Stimulated activated naive CD8-positive, alpha-beta T cell treated with anti-CD3 and anti-CD28 coated beads, Interleukin-15, Interleukin-2, amounts not matched to agents 100 ng/mL and 50 ng/mL, for 24 hours (primary cell): ENCODE measurements at regions not wholly inside any gene's neighbourhood (a gene's known extent, or its start where the extent isn't known, plus 50 kb on each side); places are given as distances from the start of the nearest gene placed in this dataset.
A peak's percentile ranks its signal among the peaks of the same experiment; 100 is the strongest.
"Not testable (repeated sequence)": the region's sequence is repeated elsewhere in the genome, so short reads cannot be mapped to it uniquely, and the experiment has no call there.

Source experiments
- H3K27ac Mint-ChIP-seq: one replicate; pipeline ENCODE4 v1.8.0; 2021; ENCODE audit warnings: mild to moderate bottlenecking, mixed read lengths
- H3K27me3 Mint-ChIP-seq: one replicate; pipeline ENCODE4 v1.8.0; 2021; ENCODE audit warnings: mixed read lengths
- H3K36me3 Mint-ChIP-seq: one replicate; pipeline ENCODE4 v1.8.0; 2021; ENCODE audit warnings: low read depth, mixed read lengths
- H3K4me1 Mint-ChIP-seq: one replicate; pipeline ENCODE4 v1.8.0; 2021; ENCODE audit warnings: low read depth, mixed read lengths
- H3K4me3 Mint-ChIP-seq: one replicate; pipeline ENCODE4 v1.8.0; 2021; ENCODE audit warnings: mild to moderate bottlenecking, mixed read lengths
- H3K9me3 Mint-ChIP-seq: one replicate; pipeline ENCODE4 v1.8.0; 2021; ENCODE audit warnings: mixed read lengths

GRCh38 chr3:19013879-19014278 lies 134.4 kb upstream of the KCNH8 start:
- Mint-ChIP-seq H3K4me3 (no peak overlapping the region), H3K9me3 (no peaks in the 10 kb centered on the region), H3K27me3 (no peaks in the 10 kb centered on the region), H3K36me3 (no peaks in the 10 kb centered on the region), H3K27ac (no peak overlapping the region), H3K4me1 (no peaks in the 10 kb centered on the region)

DNA sequence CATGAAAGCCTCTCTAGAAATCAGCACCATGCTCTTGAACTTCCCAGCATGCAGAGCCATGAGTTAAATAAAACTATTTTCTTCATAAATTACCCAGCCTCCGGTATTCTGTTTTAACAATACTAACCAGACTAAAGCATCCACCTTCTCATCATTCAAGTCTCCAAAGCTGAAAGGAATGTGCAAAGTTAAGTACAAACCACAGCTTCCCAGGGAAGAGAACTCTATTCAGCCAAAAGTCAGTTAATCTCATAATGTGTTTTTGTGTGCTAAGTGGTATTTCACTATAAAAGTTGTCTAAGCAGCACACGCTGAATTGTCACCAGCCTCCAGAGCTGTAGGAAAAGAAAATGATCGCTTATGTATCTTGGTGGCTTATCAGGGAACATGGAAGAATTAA lies 135.5 kb upstream of the KCNH8 start:
- Mint-ChIP-seq H3K9me3 (no peaks in the 10 kb centered on the region), H3K36me3 (no peaks in the 10 kb centered on the region), H3K27me3 (no peaks in the 10 kb centered on the region), H3K27ac (no peak overlapping the region), H3K4me1 (no peaks in the 10 kb centered on the region), H3K4me3 (no peak overlapping the region)

- no peaks in the 10 kb centered on the region for H3K27me3 Mint-ChIP-seq
- H3K27ac Mint-ChIP-seq = no peak overlapping the region
- no peak overlapping the region for H3K4me3 Mint-ChIP-seq
- no peaks in the 10 kb centered on the region for H3K36me3 Mint-ChIP-seq
- H3K4me1 Mint-ChIP-seq = no peaks in the 10 kb centered on the region
- no peaks in the 10 kb centered on the region for H3K9me3 Mint-ChIP-seq
Measured at GRCh38 chr3:19002606-19003005, 145.7 kb upstream of the KCNH8 start.

DNA sequence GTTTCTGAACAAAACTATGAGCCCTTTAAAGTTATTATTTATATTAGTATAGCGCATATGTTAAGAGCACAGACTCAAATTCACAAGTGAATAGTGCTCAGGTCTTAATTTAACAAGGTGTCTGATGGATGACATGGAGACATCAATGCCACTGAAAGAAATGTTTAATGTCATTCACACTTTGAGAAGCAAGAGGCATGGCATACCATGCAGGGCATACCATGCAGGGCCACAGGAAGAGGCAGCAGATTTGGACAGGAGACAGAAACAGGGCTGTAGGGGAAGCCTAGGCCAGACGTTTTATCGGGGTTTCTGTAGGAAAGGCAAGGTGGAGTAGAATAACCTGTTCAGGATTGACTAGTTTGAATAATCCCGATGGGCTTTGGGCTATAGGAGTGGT lies 150.2 kb upstream of the KCNH8 start:
- no peaks in the 10 kb centered on the region for H3K36me3 Mint-ChIP-seq
- H3K4me1 Mint-ChIP-seq = no peaks in the 10 kb centered on the region
- peaks cover 10% of the 10 kb centered on the region for H3K9me3 Mint-ChIP-seq
- no peak overlapping the region for H3K27ac Mint-ChIP-seq
- H3K27me3 Mint-ChIP-seq = no peaks in the 10 kb centered on the region
- no peak overlapping the region for H3K4me3 Mint-ChIP-seq

- H3K36me3 Mint-ChIP-seq = no peaks in the 10 kb centered on the region
- peaks cover 10% of the 10 kb centered on the region for H3K9me3 Mint-ChIP-seq
- H3K27me3 Mint-ChIP-seq = peaks cover 16% of the 10 kb centered on the region
- H3K4me1 Mint-ChIP-seq = peaks cover 21% of the 10 kb centered on the region
- H3K27ac Mint-ChIP-seq = no peak overlapping the region
- no peak overlapping the region for H3K4me3 Mint-ChIP-seq
Measured at GRCh38 chr3:18992709-18993108, 155.6 kb upstream of the KCNH8 start.

DNA sequence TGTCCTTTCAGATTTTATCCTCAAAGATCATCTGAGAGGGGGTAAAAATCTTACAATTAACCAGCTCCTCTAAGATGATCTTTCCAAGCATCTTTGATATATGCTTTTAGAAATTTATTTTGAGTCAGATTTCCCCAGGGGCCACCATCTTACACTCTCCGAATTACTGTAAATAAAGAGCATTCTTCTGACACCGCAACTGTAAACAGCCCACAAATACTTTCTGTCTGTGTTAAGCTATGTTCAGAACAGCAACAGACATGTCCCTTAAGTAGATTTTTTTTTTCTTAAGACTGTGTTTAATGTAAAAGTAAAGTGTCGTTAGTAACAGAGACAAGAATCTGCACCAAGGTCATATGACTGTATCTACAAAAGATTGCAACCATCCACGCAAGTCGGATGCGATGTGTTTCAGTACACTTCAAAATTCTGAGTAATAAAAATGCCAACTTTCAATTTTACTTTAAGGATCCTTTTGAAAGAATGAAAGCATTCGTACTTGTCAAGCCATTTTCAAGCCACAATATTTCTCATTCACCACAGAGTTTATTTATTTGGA lies 159.0 kb upstream of the KCNH8 start:
- Mint-ChIP-seq H3K9me3 (no peaks in the 10 kb centered on the region), H3K27me3 (peaks cover 16% of the 10 kb centered on the region), H3K27ac (peak overlapping the region; percentile 36), H3K4me1 (peaks cover 23% of the 10 kb centered on the region), H3K4me3 (peak overlapping the region; percentile 67), H3K36me3 (no peaks in the 10 kb centered on the region)

DNA sequence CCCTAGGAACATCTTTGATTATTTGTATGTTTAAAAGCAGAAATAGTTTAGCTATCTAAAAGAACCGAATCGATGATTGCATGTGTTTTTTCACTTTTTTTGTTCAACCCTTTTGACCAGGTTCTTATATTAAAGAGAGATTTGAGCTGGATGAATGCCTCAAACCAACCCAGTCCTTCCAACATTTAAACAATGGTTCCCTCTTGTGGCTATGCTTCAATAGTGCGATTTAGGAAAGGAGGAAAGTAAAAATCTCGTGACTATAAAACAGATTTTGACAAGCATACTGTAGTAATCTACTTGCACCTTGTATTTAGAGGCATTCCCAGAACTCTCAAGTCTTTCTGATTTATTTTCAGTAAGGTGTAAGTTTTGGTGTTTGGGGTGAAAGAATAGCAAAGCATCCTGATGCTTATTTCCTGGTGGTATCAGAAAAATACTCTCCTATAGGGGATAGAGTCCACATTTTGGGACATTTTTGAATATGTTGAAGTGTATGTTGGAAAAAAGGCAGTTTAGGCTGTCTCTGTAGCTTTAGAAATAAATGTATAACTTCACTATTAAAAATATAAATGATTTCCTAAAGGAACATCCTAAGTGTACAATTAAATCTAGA lies 159.6 kb upstream of the KCNH8 start:
- H3K27me3 Mint-ChIP-seq = peaks cover 16% of the 10 kb centered on the region
- H3K36me3 Mint-ChIP-seq = no peaks in the 10 kb centered on the region
- no peak overlapping the region for H3K27ac Mint-ChIP-seq
- H3K4me3 Mint-ChIP-seq = peak overlapping the region; percentile 67
- peaks cover 23% of the 10 kb centered on the region for H3K4me1 Mint-ChIP-seq
- H3K9me3 Mint-ChIP-seq = no peaks in the 10 kb centered on the region

DNA sequence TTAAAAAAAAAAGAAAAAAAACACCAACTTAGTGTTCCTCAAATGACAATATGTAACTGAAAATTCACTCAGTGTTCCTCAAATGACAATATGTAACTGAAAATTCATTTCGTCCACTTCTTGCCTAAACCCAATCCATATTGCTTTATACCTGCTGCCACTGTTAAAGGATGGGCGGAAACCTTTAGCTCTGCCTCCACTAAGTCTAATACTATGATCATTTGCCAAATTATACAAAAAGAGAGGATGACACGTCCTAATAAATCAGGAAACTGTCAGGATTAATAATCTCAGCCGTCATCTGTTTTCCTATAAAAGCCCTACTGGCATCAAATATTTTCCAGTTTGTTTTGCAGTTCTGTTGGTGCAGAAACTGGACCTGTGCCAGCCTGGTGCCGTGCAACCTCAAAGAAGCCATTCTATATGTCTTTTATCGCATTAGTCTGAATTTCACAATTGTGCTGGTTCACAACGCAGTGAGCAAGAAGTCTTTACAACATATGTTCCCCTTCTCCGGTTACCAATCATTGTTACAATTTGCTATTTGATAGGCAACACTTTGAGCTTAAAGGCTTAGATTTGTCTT lies 160.4 kb upstream of the KCNH8 start:
- Mint-ChIP-seq H3K4me1 (peaks cover 23% of the 10 kb centered on the region), H3K27ac (no peak overlapping the region), H3K4me3 (peak overlapping the region; percentile 40), H3K36me3 (no peaks in the 10 kb centered on the region), H3K9me3 (no peaks in the 10 kb centered on the region), H3K27me3 (peaks cover 16% of the 10 kb centered on the region)

- H3K27me3 Mint-ChIP-seq = peaks cover 16% of the 10 kb centered on the region
- H3K27ac Mint-ChIP-seq = no peak overlapping the region
- H3K4me1 Mint-ChIP-seq = peaks cover 23% of the 10 kb centered on the region
- no peak overlapping the region for H3K4me3 Mint-ChIP-seq
- no peaks in the 10 kb centered on the region for H3K36me3 Mint-ChIP-seq
- no peaks in the 10 kb centered on the region for H3K9me3 Mint-ChIP-seq
Measured at GRCh38 chr3:18987070-18987469, 161.2 kb upstream of the KCNH8 start.

- H3K9me3 Mint-ChIP-seq = no peaks in the 10 kb centered on the region
Measured at GRCh38 chr3:18982920-18983319, 165.4 kb upstream of the KCNH8 start.

GRCh38 chr3:18976102-18976501 lies 172.2 kb upstream of the KCNH8 start:
- H3K36me3 Mint-ChIP-seq, H3K27ac Mint-ChIP-seq, H3K4me1 Mint-ChIP-seq, H3K4me3 Mint-ChIP-seq: not testable (repeated sequence)
- peaks cover 14% of the 10 kb centered on the region for H3K27me3 Mint-ChIP-seq
- peaks cover 11% of the 10 kb centered on the region for H3K9me3 Mint-ChIP-seq

More at GRCh38 chr3:18982920-18983319, 165.4 kb upstream of the KCNH8 start:
- Mint-ChIP-seq H3K4me1 (peaks cover 4% of the 10 kb centered on the region), H3K4me3 (no peak overlapping the region), H3K27ac (no peak overlapping the region), H3K36me3 (no peaks in the 10 kb centered on the region), H3K27me3 (peaks cover 1% of the 10 kb centered on the region)

GRCh38 chr3:18968120-18968519 lies 180.2 kb upstream of the KCNH8 start:
- Mint-ChIP-seq H3K4me3 (no peak overlapping the region), H3K27me3 (no peaks in the 10 kb centered on the region), H3K36me3 (no peaks in the 10 kb centered on the region), H3K27ac (no peak overlapping the region), H3K4me1 (no peaks in the 10 kb centered on the region), H3K9me3 (no peaks in the 10 kb centered on the region)

- Mint-ChIP-seq H3K4me3 (no peak overlapping the region), H3K27me3 (no peaks in the 10 kb centered on the region), H3K27ac (no peak overlapping the region), H3K4me1 (no peaks in the 10 kb centered on the region), H3K36me3 (no peaks in the 10 kb centered on the region), H3K9me3 (peaks cover 3% of the 10 kb centered on the region)
Measured at GRCh38 chr3:18965781-18966180, 182.5 kb upstream of the KCNH8 start.

DNA sequence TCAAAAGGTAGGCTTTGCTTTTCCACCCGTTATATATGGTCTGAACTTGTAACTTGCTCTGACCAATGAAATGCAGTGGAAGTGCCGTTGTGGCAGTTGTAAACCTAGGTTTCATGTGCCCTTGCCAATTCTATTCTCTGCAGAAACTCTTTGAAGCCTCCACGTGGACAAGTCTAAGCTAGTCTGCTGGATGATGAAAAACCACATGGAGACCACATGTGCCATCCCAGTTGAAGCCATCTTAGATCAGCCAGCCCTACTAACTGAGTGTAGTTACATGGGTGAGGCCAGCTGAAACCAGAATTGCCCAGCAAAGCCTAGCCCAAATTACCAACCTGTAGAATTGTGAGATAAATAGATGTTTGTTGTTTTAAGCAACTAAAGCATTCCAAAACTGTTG lies 183.7 kb upstream of the KCNH8 start:
- Mint-ChIP-seq H3K4me1 (no peaks in the 10 kb centered on the region), H3K4me3 (no peak overlapping the region), H3K27me3 (no peaks in the 10 kb centered on the region), H3K27ac (no peak overlapping the region), H3K9me3 (peaks cover 3% of the 10 kb centered on the region), H3K36me3 (no peaks in the 10 kb centered on the region)

- Mint-ChIP-seq H3K4me1 (no peaks in the 10 kb centered on the region), H3K27ac (no peak overlapping the region), H3K9me3 (no peaks in the 10 kb centered on the region), H3K4me3 (no peak overlapping the region), H3K36me3 (no peaks in the 10 kb centered on the region), H3K27me3 (peaks cover 21% of the 10 kb centered on the region)
Measured at GRCh38 chr3:18951333-18951732, 197.0 kb upstream of the KCNH8 start.

DNA sequence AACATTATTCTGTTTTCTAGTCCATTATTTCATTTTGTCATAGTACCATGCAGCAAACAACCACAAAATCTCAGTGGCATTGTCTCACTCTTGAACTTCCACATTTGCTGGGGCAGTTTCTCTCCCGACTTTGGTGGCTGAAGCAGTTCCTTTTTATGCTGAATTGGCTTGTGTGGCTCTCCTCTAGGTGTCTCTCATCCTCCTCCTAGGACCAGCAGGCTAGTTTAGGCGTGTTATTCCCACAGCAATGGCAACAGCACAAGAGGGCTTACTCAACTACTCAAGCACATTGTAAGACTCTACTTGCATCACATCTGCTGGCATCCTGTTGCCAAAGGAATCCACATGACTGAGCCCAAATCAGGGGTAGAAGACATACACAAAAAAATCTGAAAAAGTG lies 201.8 kb upstream of the KCNH8 start:
- Mint-ChIP-seq H3K4me1 (no peaks in the 10 kb centered on the region), H3K4me3 (no peak overlapping the region), H3K36me3 (no peaks in the 10 kb centered on the region), H3K9me3 (peaks cover 7% of the 10 kb centered on the region), H3K27ac (no peak overlapping the region), H3K27me3 (peaks cover 12% of the 10 kb centered on the region)
